ENCODE measurements at regions not wholly inside any gene's neighbourhood (a gene's known extent, or its start where the extent isn't known, plus 50 kb on each side); places are given as distances from the start of the nearest gene placed in this dataset.
"Not testable (repeated sequence)": the region's sequence is repeated elsewhere in the genome, so short reads cannot be mapped to it uniquely, and the experiment has no call there.

DNA sequence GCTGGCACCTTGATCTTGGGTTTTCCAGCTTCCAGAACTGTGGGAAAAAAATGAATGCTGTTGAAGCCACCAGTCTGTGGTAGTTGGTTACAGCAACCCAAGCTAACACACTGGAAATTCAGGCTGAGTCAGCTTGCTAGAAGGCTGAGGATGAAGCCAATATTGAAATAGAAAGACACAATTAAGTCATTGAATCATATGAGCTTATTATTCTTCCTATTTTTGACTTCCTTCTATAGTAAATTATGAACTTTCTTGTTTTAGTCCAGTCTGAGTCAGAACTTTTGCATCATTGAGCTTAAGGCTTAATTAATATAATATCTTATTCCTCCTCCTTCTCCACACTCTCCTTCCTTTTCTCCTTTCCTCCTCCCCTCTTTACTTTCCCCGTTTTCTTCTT, 153.6 kb upstream of the LRRC61 start:
- intact Hi-C loops (cut with DNase I); H3K27me3 ChIP-seq; DNase-seq (ENCODE audit: low spot score in 2 of 2): not testable (repeated sequence)

DNA sequence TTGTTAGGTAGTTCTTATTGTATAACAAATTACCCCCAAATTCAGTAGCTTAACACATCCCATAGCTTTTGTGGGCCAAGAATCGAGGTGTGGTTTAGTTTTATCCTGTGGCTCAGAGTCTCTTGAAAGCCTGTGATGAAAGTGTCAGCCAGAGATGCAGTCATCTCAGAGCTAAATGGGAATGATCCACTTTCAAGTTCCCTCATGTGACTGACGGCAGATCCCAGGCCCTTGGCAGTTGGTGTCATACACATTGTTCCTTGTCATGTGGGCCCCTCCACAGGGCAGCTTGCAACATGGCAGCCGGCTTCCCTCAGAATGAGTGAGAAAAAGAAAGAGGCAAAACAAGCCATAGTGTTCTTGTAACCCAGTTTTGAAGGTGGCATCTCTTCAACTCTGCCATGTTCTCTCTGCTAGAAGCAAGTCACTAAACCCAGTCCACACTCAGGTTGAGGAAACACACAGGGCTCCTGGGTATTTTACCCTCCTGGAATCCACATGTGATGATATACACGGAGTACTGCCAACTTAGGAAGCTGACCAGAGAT, 153.1 kb upstream of the LRRC61 start:
- DNase-seq (ENCODE audit: low spot score in 2 of 2); H3K27ac ChIP-seq; H3K36me3 ChIP-seq; H3K9me3 ChIP-seq; H3K4me1 ChIP-seq; intact Hi-C loops (cut with DNase I); H3K27me3 ChIP-seq; H3K4me3 ChIP-seq: not testable (repeated sequence)

More for the DNA sequence above, 153.6 kb upstream of the LRRC61 start:
- H3K36me3 ChIP-seq, H3K4me1 ChIP-seq, H3K9me3 ChIP-seq, H3K27ac ChIP-seq, H3K4me3 ChIP-seq: not testable (repeated sequence)

DNA sequence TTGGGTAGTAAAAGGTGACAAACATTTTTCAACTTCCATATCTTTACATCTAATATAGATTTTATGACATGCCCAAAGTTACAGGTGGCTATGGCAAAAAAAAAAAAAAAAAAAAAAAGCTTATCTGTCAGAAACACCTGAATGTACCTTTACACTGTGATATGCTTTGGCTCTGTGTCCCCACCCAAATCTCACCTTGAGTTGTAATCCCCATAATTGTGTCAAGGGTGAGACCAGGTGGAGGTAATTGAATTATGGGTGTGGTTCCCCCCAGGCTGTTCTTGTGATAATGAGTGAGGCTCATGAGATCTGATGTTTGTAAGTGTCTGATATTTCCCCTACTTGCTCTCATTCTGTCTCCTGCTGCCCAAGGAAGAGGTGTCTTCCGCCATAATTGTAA, 139.6 kb upstream of the LRRC61 start:
- H3K4me3 ChIP-seq; H3K27me3 ChIP-seq; H3K9me3 ChIP-seq; H3K27ac ChIP-seq; H3K36me3 ChIP-seq; intact Hi-C loops (cut with DNase I); H3K4me1 ChIP-seq; DNase-seq (ENCODE audit: low spot score in 2 of 2): not testable (repeated sequence)

DNA sequence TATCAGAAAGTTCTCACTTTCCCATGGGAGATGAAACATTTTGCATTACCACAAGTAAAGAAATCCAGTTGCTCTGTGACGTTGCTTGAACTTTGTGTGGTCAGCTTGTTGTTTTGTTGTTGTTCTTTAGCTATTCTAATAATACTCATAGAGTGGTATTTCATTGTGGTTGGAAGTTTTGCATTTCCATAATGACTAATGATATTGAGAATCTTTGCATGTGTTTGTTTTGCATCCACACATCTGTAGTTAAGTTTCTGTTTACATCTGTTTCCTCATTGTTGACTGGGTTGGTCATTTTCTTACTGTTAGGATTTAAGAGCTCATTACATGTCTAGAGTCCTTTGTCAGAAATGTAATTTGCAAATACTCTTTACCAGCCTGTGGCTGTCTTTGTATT, 133.2 kb upstream of the LRRC61 start:
- DNase-seq (ENCODE audit: low spot score in 2 of 2); H3K9me3 ChIP-seq; H3K27ac ChIP-seq; H3K4me3 ChIP-seq; intact Hi-C loops (cut with DNase I); H3K4me1 ChIP-seq; H3K27me3 ChIP-seq; H3K36me3 ChIP-seq: not testable (repeated sequence)

DNA sequence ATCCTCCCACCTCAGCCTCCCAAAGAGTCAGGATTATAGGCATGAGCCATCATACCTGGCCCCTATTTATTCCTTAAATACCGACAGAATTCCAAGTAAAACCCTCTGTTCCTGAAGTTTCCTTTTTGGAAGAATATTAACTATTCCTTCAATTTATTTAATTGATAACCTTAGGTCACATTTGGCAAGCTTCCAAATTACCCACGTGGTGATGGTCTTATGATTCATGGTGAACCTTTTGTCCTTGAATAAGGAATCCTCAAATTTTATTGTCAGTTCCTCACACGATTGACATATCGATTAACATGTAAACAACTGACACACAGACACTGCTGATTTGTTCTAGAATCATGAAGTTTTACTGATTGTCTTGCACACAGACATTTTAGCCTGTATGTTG, 130.6 kb upstream of the LRRC61 start:
- H3K4me3 ChIP-seq; H3K9me3 ChIP-seq; H3K27ac ChIP-seq; H3K36me3 ChIP-seq; DNase-seq (ENCODE audit: low spot score in 2 of 2); intact Hi-C loops (cut with DNase I); H3K4me1 ChIP-seq; H3K27me3 ChIP-seq: not testable (repeated sequence)

DNA sequence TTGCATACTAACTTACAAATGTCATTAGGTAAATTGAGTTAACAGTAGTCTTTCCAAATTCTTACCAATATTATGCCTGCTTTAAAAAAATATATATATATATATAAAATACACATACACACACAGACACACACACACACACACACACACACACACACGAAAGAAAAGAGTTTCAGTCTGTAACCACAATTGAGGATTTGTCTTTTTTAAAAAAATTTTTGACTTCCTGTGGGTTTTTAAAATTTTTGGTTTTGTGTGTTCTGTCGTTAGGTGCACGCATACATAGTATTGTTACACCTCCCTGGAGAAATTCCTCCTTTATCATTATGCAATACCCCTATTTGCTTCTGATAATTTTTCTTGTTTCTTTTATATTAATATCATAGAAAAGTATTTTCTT, 129.3 kb upstream of the LRRC61 start:
- H3K27me3 ChIP-seq; intact Hi-C loops (cut with DNase I); H3K9me3 ChIP-seq; H3K36me3 ChIP-seq; H3K4me1 ChIP-seq; DNase-seq (ENCODE audit: low spot score in 2 of 2); H3K4me3 ChIP-seq; H3K27ac ChIP-seq: not testable (repeated sequence)
